IPS-18c (cell line): ENCODE measurements at regions not wholly inside any gene's neighbourhood (a gene's known extent, or its start where the extent isn't known, plus 50 kb on each side); places are given as distances from the start of the nearest gene placed in this dataset.

Source experiments
- H3K4me3 ChIP-seq: 2 replicates; pipeline ENCODE4 v1.7.0; 2013; ENCODE audit warnings: low read depth, mild to moderate bottlenecking, low read length, moderate library complexity; ENCODE audit not compliant: insufficient read depth
- H3K9me3 ChIP-seq: one replicate; pipeline ENCODE4 v1.6.1; 2013; ENCODE audit warnings: mild to moderate bottlenecking, low read length, moderate library complexity; ENCODE audit not compliant: control insufficient read depth, insufficient read depth

DNA sequence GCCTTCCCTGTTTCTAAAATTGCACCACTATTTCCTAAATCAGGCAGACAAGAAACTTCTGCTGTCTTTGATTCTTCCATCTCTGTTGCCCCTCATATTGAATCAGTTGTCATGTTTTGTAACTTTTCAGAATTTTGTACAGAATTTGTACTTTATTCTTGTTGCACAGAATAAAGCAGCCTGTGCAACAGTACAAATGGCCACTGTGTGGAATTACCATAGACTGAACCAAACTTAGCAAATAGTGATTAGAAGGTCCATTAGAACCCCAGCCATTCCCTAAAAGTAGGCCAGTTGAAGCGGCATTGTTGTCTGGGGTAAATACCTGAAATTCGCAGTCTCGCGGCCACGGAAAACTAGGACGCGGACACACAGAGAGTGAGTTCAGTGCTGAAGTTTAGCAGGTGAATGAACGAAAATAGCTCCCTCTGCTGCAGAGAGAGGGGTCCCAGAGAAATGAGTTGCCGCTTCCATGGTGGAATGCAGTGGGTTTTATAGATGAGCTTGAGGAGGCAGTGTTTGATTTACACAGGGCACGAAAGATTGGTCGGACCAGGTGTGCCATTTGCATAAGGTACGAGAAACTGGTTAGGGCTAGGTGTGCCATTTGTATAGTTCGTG is 71.8 kb downstream of the C4orf33 start:
- Histone ChIP-seq H3K9me3 (no peaks in the 10 kb centered on the region), H3K4me3 (no peak overlapping the region)

DNA sequence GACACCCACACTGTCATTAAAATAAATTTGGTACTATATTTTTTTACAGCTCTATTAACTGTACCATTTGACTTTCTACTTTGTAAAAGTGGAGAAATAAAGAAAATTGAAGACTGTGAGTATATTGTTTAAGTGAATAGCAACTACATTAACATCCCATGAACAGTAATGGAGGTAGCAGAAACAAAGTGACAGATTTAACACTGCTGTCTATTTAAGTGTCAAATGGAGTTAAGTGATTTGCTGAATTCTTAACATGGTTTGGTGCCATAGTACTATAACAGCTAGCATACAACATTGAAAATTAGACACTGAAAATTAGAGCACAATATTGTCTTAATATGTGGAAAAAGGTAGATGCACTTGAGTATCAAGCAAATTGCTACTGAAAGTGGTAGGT is 76.2 kb downstream of the C4orf33 start:
- Histone ChIP-seq H3K4me3 (no peak overlapping the region), H3K9me3 (no peaks in the 10 kb centered on the region)

DNA sequence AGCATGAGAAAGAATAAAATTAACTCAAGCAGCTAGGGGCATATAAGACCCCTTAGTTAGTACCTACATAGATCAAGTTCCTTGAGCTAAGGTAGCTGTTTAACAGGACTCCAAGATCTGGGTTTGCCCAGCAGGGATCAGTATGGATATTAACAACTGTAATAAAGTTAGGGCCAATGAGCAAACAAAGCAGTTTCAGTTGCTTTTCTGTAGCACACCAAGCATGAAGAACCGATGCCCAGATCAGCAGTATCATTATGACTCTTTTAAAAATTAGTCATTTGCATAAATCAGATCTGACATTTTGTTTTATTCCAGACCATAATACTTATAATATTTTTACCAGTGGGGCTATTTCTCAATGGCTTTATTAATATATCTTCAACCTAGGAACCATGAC is 80.9 kb downstream of the C4orf33 start:
- no peak overlapping the region for H3K4me3 ChIP-seq
- H3K9me3 ChIP-seq: no peaks in the 10 kb centered on the region

- no peak overlapping the region for H3K4me3 ChIP-seq
Observed at GRCh38 chr4:129179276-129179675, 83.3 kb downstream of the C4orf33 start.

GRCh38 chr4:129189630-129190029 is 93.7 kb downstream of the C4orf33 start:
- Histone ChIP-seq H3K4me3 (no peak overlapping the region), H3K9me3 (no peaks in the 10 kb centered on the region)

More at GRCh38 chr4:129179276-129179675, 83.3 kb downstream of the C4orf33 start:
- H3K9me3 ChIP-seq: no peaks in the 10 kb centered on the region

DNA sequence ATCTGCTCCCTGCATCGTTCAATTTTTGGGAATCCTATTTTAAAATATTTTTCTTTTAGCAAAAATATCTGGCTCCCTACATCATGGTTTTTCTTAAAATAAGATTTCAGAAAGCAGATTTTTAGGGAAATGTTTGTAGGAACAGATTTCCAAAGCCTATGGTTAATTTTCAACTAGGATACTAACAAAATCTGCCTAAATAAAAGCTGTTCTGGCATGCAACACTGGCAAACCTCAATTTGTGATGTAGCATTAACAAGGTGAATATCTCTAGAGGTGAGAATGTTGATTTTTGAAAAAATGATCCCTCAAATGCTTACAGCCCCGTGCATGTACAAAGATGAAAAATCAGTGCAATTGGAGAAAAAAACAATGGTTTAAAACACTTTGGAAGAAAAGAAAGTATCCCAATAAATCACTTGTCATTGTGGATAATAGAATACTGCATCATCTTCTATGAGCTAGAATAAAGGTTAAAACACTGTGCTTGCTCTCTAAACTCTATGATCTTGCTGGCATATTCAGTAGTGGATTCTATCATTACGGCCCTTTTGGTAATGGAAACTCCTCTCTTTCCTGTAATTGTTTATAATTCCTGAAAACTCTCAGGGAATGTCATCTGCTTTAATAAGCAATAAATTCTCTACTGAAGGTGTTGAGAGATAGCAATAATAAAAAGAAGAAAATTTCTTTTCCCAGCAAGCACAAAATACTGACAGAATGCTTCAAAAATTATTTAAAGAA is 97.6 kb downstream of the C4orf33 start:
- no peaks in the 10 kb centered on the region for H3K9me3 ChIP-seq
- no peak overlapping the region for H3K4me3 ChIP-seq

GRCh38 chr4:129208481-129208880 is 112.5 kb downstream of the C4orf33 start:
- no peak overlapping the region for H3K4me3 ChIP-seq
- no peaks in the 10 kb centered on the region for H3K9me3 ChIP-seq

DNA sequence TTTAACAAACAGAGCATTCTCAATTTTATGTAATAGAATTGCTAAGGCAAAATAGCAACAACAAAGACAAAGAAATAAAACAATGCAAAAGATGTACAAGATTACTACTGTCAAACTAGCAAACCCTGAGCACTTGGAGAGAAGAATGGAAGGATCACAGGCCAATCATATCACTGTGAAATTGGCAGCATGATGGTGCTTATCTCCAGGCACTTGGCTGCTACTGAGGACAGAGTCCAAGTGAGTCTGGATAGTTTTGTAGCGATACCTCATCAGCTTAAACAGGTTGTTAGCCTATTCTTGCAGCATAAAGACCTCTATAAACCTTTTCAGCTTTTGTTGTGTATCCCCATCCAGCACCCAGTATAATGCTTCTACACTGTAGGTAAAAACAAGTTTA is 117.7 kb downstream of the C4orf33 start:
- H3K9me3 ChIP-seq: no peaks in the 10 kb centered on the region

GRCh38 chr4:129218360-129218759 is 122.4 kb downstream of the C4orf33 start:
- Histone ChIP-seq H3K4me3 (no peak overlapping the region), H3K9me3 (no peaks in the 10 kb centered on the region)

More for the DNA sequence above, 117.7 kb downstream of the C4orf33 start:
- no peak overlapping the region for H3K4me3 ChIP-seq

- Histone ChIP-seq H3K4me3 (no peak overlapping the region), H3K9me3 (no peaks in the 10 kb centered on the region)
Observed at GRCh38 chr4:129218897-129219296, 122.9 kb downstream of the C4orf33 start.

DNA sequence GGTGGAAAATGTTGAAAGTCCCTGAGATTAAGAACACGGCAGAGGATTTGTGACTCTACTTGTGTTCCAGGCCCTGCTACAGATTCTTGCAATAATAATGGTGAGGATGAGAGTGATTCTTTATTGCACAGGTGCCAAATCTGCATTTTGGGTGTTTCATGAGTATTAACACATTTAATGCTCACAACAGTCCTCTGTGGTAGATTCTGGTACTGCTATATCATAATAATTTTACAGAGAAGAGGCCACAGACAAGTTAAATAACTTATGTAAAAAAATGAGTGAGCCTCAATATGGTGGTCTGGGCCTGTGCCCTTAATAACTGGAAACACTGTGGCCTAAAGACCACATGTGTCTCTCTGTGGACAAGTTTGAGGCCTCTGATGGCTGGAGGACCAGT is 124.3 kb downstream of the C4orf33 start:
- H3K9me3 ChIP-seq: no peaks in the 10 kb centered on the region

GRCh38 chr4:129223945-129224344 is 128.0 kb downstream of the C4orf33 start:
- Histone ChIP-seq H3K9me3 (no peaks in the 10 kb centered on the region), H3K4me3 (no peak overlapping the region)

More for the DNA sequence above, 124.3 kb downstream of the C4orf33 start:
- H3K4me3 ChIP-seq: no peak overlapping the region

- no peak overlapping the region for H3K4me3 ChIP-seq
- no peaks in the 10 kb centered on the region for H3K9me3 ChIP-seq
Observed at GRCh38 chr4:129230846-129231245, 134.9 kb downstream of the C4orf33 start.

- Histone ChIP-seq H3K9me3 (no peaks in the 10 kb centered on the region), H3K4me3 (no peak overlapping the region)
Observed at GRCh38 chr4:129231945-129232588, 136.1 kb downstream of the C4orf33 start.

- Histone ChIP-seq H3K9me3 (no peaks in the 10 kb centered on the region), H3K4me3 (no peak overlapping the region)
Observed at GRCh38 chr4:129232589-129233337, 136.8 kb downstream of the C4orf33 start.

DNA sequence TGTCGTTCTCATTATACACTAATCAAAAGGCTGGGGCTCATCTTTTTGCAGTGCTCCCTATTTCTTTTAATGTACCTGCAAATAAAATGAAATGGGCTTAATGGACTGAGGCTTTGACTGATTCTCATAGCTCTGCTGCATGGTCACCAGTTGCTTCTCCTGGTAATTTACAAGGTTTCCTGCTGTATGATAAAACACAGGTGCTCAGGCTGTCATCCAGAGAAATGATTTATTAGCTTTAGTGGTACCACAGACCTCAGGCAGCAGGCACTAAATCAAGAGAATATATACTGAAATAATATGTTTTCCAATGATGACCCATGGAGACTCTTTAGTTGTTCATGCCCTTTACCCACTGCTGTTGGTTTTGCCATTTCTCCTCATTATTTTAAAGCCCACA is 137.7 kb downstream of the C4orf33 start:
- Histone ChIP-seq H3K9me3 (no peaks in the 10 kb centered on the region), H3K4me3 (no peak overlapping the region)

DNA sequence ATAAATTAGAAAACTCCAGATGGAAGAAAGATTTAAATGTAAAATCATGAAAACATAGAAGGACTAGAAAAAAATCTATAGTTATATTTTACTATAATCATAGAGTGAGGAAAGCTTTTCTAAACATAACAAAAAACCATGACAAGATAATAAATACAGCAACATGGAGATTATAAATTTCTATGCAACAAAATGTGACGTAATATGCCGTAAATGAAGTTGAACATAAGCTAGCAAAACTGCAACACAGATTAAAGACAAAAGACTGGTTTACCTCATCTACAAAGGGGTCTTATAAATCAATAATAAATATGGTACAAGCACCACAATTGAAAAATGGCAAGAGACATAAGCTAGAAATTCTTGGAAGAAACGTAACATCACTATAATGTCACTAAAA is 140.4 kb downstream of the C4orf33 start:
- Histone ChIP-seq H3K4me3 (no peak overlapping the region), H3K9me3 (no peaks in the 10 kb centered on the region)

DNA sequence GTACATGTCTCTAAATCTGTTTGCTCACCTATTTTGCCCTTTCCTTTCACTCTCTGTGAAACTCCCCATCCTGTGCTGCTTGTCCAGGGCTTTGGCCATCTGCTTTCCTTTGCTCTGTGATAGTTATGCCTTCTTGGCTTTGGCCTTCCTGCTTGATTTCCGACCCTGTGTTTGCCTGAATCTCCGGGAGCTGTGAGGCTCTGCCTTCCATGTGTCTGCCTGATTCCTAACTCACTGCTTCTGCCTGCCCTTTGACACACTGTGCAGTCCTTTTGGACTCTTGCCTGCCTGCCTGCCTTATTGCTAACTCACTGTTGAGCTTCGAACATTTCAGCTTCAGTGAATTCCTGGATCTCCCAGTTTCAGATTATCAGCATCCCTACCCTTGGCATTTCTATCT is 143.1 kb downstream of the C4orf33 start:
- H3K4me3 ChIP-seq: no peak overlapping the region

More for the DNA sequence above, 143.1 kb downstream of the C4orf33 start:
- H3K9me3 ChIP-seq: no peaks in the 10 kb centered on the region
